GDM1 (cell line): ENCODE measurements at regions not wholly inside any gene's neighbourhood (a gene's known extent, or its start where the extent isn't known, plus 50 kb on each side); places are given as distances from the start of the nearest gene placed in this dataset.
"Not testable (repeated sequence)": the region's sequence is repeated elsewhere in the genome, so short reads cannot be mapped to it uniquely, and the experiment has no call there.

ENCODE experiments used
- DNase-seq: peaks from one replicate; lab custom pipeline; 2025; lab: John Stamatoyannopoulos, UW

DNA sequence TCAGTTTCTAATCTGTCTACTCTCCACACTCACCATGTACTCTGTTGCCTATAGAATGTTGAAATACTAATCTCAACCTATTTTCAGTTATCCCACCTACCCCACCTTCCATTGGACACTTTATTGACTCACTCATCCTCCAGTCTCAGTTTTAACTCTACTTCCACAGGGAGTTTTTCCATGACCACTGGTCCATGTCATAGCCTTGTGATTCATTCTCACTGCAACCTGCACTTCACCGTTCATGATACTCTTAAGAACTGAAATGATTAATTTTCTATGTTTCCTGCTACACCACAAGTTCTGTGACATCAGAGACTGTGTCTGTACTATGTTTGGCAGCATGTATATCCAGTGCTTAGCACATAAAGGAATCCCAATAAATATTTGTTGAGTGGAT, 122.8 kb upstream of the HSF2 start:
- no peak for DNase-seq

GRCh38 chr6:122280105-122281021, 119.1 kb upstream of the HSF2 start:
- not testable (repeated sequence) for DNase-seq

DNA sequence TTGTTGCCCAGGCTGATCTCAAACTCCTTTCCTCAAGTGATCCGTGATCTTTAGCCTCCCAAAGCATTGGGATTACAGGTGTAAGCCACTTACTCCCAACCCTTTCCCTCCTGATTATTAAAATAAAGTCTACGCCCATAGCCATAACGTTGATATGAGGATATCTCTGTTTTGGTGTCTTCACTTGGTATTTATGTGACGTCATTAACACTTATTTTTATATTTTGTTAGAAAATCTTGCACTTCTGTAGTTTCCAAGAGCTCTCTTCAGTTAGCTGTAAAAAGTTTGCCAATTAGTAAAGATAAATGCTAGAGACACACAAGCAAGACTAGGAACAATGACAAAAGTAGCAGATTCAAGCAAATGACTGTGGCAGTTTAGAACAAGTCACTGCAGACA, 115.6 kb upstream of the HSF2 start:
- no peak for DNase-seq

- DNase-seq: no peak
These were observed 114.6 kb upstream of the HSF2 start for GRCh38 chr6:122284848-122285247.

- no peak for DNase-seq
These were observed 114.0 kb upstream of the HSF2 start for GRCh38 chr6:122285292-122285913.

GRCh38 chr6:122286512-122286911, 112.9 kb upstream of the HSF2 start:
- DNase-seq: no peak

GRCh38 chr6:122289762-122290539, 109.5 kb upstream of the HSF2 start:
- no peak for DNase-seq

DNA sequence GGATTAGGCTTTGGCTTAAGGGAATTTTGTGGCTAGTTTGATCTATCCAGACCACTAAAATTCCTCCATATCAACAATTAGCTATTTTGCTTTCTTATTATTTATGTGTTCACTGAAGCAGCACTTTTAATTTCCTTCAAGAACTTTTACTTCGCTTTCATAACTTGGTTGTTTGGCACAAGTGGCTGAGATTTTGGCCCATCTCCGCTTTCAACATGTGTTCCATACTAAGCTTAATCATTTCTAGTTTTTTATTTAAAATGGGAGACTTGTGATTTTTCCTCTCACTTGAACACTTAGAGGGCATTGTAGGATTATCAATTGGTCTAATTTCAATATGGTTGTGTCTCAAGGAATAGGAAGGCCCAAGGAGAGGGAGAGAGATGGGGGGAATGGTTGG, 102.4 kb upstream of the HSF2 start:
- no peak for DNase-seq

DNA sequence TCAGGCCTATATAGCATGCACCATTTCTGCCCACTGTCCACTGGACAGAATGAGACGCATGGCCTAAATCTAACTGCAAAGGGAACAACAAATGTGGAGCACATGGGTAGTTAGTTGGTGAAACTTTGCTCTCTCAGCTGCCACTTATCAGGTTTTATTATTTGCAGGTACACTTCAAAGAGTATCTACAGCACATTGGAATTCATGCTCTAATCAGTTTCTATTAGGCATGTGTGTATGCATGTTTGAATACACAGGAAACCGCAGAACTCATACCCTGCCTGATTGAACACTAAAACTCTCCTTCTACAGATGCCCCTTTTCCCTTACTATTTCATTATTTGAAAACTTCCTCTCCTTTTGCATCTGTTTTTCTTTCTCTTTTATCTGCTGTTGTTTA, 97.4 kb upstream of the HSF2 start:
- DNase-seq: no peak

DNA sequence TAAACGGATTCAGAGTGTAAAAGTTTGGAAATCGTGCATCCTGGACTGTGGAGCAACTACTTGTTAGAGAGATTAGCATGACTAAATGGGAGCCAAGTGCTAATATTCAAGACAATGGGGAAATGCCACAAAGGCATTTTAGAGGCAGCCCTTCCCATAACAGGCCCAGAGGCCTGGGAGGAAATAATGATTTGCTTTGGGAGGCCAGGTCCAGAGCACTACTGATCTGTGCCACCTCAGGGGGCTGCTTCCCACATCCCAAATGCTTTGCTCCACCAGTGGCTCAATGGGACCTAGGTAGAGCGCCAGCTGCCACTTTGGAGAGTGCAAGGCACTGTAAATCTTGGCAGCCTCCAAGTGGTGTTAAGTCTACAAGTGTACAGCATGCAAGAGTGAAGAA, 91.9 kb upstream of the HSF2 start:
- no peak for DNase-seq

- no peak for DNase-seq
These were observed 91.4 kb upstream of the HSF2 start for GRCh38 chr6:122308074-122308473.

GRCh38 chr6:122315842-122316241, 83.6 kb upstream of the HSF2 start:
- no peak for DNase-seq

GRCh38 chr6:122322824-122323223, 76.6 kb upstream of the HSF2 start:
- DNase-seq: no peak

GRCh38 chr6:122323361-122323760, 76.1 kb upstream of the HSF2 start:
- DNase-seq: no peak

DNA sequence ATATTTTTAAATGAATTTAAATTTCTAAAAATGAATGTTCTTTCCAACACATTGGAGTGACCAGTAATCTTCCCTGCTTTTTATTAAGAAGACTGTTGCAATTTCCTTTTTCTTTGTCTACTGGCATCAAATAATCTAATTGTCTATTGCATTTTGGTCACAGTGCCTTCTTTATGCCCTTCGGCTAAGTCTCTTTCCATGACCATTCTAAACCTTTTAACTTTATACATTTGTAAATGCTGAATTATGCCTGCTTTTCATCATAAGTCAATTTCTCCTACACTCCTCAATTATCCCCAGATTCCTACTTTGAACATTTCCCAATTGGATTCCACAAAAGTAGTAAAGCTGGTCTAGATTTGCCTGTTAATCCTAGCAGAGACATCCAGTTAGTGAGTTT, 69.1 kb upstream of the HSF2 start:
- DNase-seq: no peak

- no peak for DNase-seq
These were observed 61.8 kb upstream of the HSF2 start for GRCh38 chr6:122337645-122338044.

DNA sequence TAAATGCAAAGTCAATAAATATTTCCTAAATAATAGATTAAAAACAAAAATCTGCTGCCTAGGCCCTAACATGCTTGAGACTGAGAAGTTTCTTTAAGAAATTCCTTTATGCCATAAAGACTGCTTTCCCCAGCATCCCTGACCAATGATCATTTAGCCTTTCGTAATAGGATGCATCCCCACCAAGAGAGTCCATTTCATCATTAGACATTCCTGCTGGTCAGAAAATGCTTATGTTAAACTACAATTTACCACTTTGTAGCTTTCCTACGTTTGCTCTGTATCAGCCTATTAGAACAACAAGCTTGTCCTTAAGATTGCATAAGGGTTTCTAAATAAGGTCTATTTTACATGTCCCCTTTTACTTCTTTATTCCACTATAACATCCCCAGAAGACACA, 59.8 kb upstream of the HSF2 start:
- DNase-seq: no peak

DNA sequence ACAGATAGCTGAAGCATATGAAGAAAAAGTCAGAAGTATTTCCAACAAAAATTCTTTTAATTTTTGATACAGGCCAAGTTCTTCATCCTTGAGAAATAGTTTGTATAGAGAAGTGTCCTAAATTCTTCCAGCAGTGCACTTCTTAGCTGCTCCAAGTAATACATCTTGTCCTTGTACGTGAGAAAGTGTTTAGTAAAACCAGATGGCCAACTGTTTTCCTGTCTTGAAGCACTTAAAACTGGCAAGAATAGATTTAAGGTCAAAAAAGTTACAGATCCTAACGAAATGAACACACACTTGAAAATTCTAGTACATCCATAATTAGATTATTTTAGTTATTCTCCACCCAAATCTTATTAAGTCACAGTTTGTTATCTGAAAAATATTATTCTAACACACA, 52.2 kb upstream of the HSF2 start:
- DNase-seq: no peak

- no peak for DNase-seq
These were observed 51.7 kb upstream of the HSF2 start for GRCh38 chr6:122347751-122348150.
